ENCODE measurements at regions not wholly inside any gene's neighbourhood (a gene's known extent, or its start where the extent isn't known, plus 50 kb on each side); places are given as distances from the start of the nearest gene placed in this dataset.

GRCh38 chr18:47758000-47758399 is 172.5 kb downstream of the SMAD2 start:
- no peak for DNase-seq

- DNase-seq: peak; percentile 64
Observed at GRCh38 chr18:47756364-47757016, 174.0 kb downstream of the SMAD2 start.

- no peak for DNase-seq
Observed at GRCh38 chr18:47755102-47755456, 175.4 kb downstream of the SMAD2 start.

- peak; percentile 66 for DNase-seq
Observed at GRCh38 chr18:47754311-47755101, 176.0 kb downstream of the SMAD2 start.

GRCh38 chr18:47752796-47753645 is 177.4 kb downstream of the SMAD2 start:
- DNase-seq: no peak

- no peak for DNase-seq
Observed at GRCh38 chr18:47750889-47751423, 179.5 kb downstream of the SMAD2 start.

GRCh38 chr18:47749600-47749973 is 180.9 kb downstream of the SMAD2 start:
- DNase-seq: no peak

- peak; percentile 85 for DNase-seq
Observed at GRCh38 chr18:47748847-47749599, 181.4 kb downstream of the SMAD2 start.

- no peak for DNase-seq
Observed at GRCh38 chr18:47748093-47748796, 182.2 kb downstream of the SMAD2 start.

- no peak for DNase-seq
Observed at GRCh38 chr18:47747260-47747795, 183.1 kb downstream of the SMAD2 start.

- no peak for DNase-seq
Observed at GRCh38 chr18:47746615-47747014, 183.8 kb downstream of the SMAD2 start.

- DNase-seq: no peak
Observed at GRCh38 chr18:47745227-47745626, 185.2 kb downstream of the SMAD2 start.

- DNase-seq: no peak
Observed at GRCh38 chr18:47737956-47738355, 192.5 kb downstream of the SMAD2 start.

GRCh38 chr18:47737198-47737830 is 193.1 kb downstream of the SMAD2 start:
- no peak for DNase-seq

GRCh38 chr18:47736376-47737140 is 193.9 kb downstream of the SMAD2 start:
- no peak for DNase-seq

- DNase-seq: no peak
Observed at GRCh38 chr18:47735041-47735702, 195.3 kb downstream of the SMAD2 start.

- no peak for DNase-seq
Observed at GRCh38 chr18:47731276-47731675, 199.2 kb downstream of the SMAD2 start.

- DNase-seq: no peak
Observed at GRCh38 chr18:47730795-47731194, 199.7 kb downstream of the SMAD2 start.

- no peak for DNase-seq
Observed at GRCh38 chr18:47729356-47729755, 201.1 kb downstream of the SMAD2 start.

- DNase-seq: no peak
Observed at GRCh38 chr18:47728921-47729320, 201.5 kb downstream of the SMAD2 start.

All from NCI-H1436 (cell line).